ENCODE measurements at regions not wholly inside any gene's neighbourhood (a gene's known extent, or its start where the extent isn't known, plus 50 kb on each side); places are given as distances from the start of the nearest gene placed in this dataset.

GRCh38 chr3:150317469-150317868, 90.6 kb upstream of the TSC22D2 start:
- H3K4me1 Mint-ChIP-seq (ENCODE audit: low read depth): no peaks in the 10 kb centered on the region
- peaks cover 26% of the 10 kb centered on the region for H3K27me3 Mint-ChIP-seq (ENCODE audit: low read depth)
- H3K36me3 Mint-ChIP-seq (ENCODE audit: low read depth): no peaks in the 10 kb centered on the region
- no peaks in the 10 kb centered on the region for H3K9me3 Mint-ChIP-seq
- no peak overlapping the region for H3K4me3 Mint-ChIP-seq
- no peak overlapping the region for H3K27ac Mint-ChIP-seq

DNA sequence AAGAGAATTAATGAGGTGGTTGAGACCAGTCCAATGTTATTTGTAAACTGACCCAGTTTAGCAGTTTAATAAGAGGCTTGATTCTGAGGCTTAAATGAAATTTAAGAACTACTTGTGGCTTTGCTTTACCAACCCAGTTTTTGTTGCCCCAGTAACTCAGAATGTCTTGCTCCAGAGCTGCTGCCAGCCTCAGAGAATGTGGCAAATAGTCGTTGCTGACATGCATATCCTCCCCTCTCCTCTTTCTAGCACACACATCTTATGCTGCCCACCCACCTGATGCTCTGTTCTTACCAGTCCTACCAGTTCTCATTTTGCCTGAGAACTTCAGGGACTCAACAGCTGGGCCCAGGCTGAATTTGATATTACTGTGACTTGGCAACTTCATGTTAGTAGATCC, 92.4 kb upstream of the TSC22D2 start:
- no peaks in the 10 kb centered on the region for H3K36me3 Mint-ChIP-seq (ENCODE audit: low read depth)
- H3K9me3 Mint-ChIP-seq: no peaks in the 10 kb centered on the region
- H3K27ac Mint-ChIP-seq: no peak overlapping the region
- H3K4me3 Mint-ChIP-seq: no peak overlapping the region
- H3K27me3 Mint-ChIP-seq (ENCODE audit: low read depth): peaks cover 27% of the 10 kb centered on the region
- H3K4me1 Mint-ChIP-seq (ENCODE audit: low read depth): no peaks in the 10 kb centered on the region

DNA sequence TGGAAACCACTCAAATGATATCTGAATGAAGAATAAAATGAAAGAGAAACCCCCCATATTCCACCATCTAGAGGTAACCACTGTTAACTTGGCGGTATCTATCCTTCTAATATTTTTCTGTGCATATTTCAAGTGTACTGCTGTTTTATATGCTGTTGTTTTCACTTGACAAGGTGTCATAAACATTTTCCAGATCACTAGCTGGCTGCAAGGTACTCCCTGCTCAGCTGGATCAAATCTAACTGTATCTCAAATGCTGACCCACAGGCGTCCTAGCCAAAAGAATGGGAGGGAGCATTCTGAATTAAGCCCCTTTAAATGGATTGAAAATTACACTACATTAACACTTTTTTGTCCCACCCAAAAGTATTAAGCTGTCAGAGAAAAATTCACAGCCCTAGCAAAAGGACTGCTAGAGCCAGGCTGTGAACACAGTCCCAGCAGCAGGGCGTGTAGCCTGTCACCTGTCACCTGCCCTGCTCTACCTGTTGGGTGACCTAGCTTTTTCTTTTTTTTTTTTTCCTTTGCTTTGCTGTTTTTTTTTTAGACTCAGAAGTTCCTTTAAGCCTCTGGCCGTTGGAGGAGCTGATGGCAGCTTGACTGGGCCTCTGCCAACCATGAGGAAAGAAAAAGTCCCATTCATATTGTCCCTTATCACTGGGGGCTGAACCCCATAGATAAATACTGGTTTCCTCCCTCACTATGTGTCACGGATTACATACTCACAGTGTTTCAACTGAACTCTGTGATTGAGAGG, 93.7 kb upstream of the TSC22D2 start:
- Mint-ChIP-seq H3K27me3 (ENCODE audit: low read depth) (peaks cover 27% of the 10 kb centered on the region), H3K36me3 (ENCODE audit: low read depth) (no peaks in the 10 kb centered on the region), H3K4me3 (no peak overlapping the region), H3K27ac (no peak overlapping the region), H3K4me1 (ENCODE audit: low read depth) (no peaks in the 10 kb centered on the region), H3K9me3 (no peaks in the 10 kb centered on the region)

GRCh38 chr3:150312018-150312657, 96.0 kb upstream of the TSC22D2 start:
- Mint-ChIP-seq H3K9me3 (no peaks in the 10 kb centered on the region), H3K27ac (no peak overlapping the region), H3K4me3 (no peak overlapping the region), H3K36me3 (ENCODE audit: low read depth) (no peaks in the 10 kb centered on the region), H3K4me1 (ENCODE audit: low read depth) (no peaks in the 10 kb centered on the region), H3K27me3 (ENCODE audit: low read depth) (peaks cover 30% of the 10 kb centered on the region)

DNA sequence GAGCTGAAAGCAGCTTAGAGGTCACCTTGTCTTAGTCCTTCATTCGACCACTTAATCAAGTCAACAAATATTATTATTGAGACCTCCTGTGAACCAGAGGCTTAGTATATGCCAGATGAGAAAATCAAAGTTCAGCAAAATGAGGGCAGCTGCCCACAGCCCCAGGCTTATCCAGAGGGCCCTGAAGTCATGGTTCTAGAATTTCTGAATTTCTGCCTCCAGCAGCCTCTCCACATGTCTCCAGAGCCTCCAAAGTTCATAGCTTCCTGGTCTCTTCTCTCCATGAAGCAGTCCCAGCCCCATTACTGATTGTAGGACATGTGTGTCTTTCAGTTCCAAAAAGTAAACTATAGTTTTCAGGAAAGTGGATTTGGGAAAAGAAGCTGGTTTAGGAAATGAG, 96.9 kb upstream of the TSC22D2 start:
- no peaks in the 10 kb centered on the region for H3K36me3 Mint-ChIP-seq (ENCODE audit: low read depth)
- no peaks in the 10 kb centered on the region for H3K4me1 Mint-ChIP-seq (ENCODE audit: low read depth)
- no peak overlapping the region for H3K27ac Mint-ChIP-seq
- H3K9me3 Mint-ChIP-seq: no peaks in the 10 kb centered on the region
- peaks cover 29% of the 10 kb centered on the region for H3K27me3 Mint-ChIP-seq (ENCODE audit: low read depth)
- no peak overlapping the region for H3K4me3 Mint-ChIP-seq

DNA sequence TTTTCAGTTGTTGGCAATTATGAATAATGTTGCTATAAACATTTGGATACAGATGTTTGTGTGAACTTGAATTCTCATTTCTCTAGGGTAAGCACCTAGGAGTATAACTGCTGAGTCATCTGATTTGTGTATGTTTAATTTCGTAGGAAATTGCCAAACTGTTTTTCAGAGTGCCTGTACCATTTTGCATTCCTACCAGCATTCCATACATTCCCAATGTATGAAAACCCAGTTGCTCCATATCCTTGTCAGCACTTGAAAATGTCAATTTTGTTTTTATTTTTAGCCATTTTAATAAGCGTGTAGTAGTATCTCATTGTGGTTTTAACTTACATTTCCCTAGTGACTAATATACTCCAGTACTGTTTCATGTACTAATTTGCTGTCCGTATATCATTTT, 98.5 kb upstream of the TSC22D2 start:
- H3K9me3 Mint-ChIP-seq: no peaks in the 10 kb centered on the region
- no peaks in the 10 kb centered on the region for H3K4me1 Mint-ChIP-seq (ENCODE audit: low read depth)
- peaks cover 23% of the 10 kb centered on the region for H3K27me3 Mint-ChIP-seq (ENCODE audit: low read depth)
- H3K4me3 Mint-ChIP-seq: no peak overlapping the region
- no peak overlapping the region for H3K27ac Mint-ChIP-seq
- no peaks in the 10 kb centered on the region for H3K36me3 Mint-ChIP-seq (ENCODE audit: low read depth)

DNA sequence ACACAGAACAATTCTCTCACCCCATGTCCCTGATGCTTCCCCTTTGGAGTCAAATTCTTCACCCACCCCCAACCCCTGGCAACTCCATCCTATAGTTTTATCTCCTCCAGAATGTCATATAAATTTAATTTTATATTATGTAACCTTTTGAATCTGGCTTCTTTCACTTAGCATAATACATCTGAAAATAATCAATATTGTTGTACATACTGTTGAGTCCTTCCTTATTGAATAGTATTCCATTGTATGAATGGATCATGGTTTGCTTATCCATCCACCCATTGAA, 98.9 kb upstream of the TSC22D2 start:
- no peak overlapping the region for H3K27ac Mint-ChIP-seq
- H3K27me3 Mint-ChIP-seq (ENCODE audit: low read depth): peaks cover 23% of the 10 kb centered on the region
- no peaks in the 10 kb centered on the region for H3K4me1 Mint-ChIP-seq (ENCODE audit: low read depth)
- no peaks in the 10 kb centered on the region for H3K36me3 Mint-ChIP-seq (ENCODE audit: low read depth)
- H3K4me3 Mint-ChIP-seq: no peak overlapping the region
- no peaks in the 10 kb centered on the region for H3K9me3 Mint-ChIP-seq

DNA sequence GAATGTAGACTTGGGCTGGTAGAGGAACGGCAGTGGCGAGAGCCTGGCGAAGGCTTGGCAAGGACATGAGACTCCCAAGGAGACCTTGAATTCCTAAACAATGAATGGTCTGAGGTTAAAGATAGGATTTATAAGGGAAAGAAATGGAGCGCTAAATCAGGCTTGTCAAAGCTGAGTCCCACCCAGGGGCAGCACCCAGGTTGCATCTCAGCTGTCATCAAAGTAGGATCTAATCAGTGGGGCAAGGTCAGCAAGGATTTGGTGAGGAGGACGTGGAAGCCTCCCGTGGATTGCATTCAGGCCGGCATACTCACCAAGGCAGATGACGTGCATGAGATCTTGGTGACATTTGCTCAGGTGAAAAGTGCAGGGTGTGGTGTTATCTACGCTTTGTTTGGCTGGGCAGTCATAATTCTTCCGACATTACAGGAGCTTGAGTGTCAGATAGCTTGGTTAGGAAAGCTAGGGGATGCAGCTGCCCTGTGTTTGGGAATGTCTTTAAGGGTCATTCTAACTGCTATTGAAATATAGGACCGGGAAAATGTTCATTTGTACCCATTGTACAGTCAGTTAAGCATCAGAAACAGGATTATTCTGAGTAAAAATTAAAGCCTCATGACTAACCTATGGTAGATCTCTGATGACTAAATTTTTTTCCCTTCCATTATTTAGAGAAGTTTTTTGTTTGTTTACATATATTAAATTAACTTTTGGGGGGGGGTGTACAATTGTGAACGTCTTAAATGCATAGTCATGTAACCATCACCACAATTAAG, 99.4 kb upstream of the TSC22D2 start:
- no peaks in the 10 kb centered on the region for H3K36me3 Mint-ChIP-seq (ENCODE audit: low read depth)
- no peak overlapping the region for H3K27ac Mint-ChIP-seq
- no peaks in the 10 kb centered on the region for H3K4me1 Mint-ChIP-seq (ENCODE audit: low read depth)
- no peak overlapping the region for H3K4me3 Mint-ChIP-seq
- no peaks in the 10 kb centered on the region for H3K9me3 Mint-ChIP-seq
- peaks cover 25% of the 10 kb centered on the region for H3K27me3 Mint-ChIP-seq (ENCODE audit: low read depth)

DNA sequence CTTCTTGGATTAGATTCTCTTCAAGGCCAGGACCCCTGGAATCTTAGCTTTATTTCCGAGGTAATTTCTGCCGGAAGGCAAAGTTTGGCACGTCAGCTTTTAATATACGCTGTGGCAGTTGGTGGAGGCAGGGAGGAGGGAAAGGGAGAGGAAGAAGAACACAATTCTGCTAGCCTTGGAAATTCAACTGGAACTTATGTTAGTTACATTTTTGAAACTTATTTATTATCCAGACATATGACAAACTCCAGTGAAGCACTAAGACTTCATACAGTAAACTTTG, 100.1 kb upstream of the TSC22D2 start:
- H3K4me1 Mint-ChIP-seq (ENCODE audit: low read depth): no peaks in the 10 kb centered on the region
- no peak overlapping the region for H3K27ac Mint-ChIP-seq
- no peaks in the 10 kb centered on the region for H3K36me3 Mint-ChIP-seq (ENCODE audit: low read depth)
- no peaks in the 10 kb centered on the region for H3K9me3 Mint-ChIP-seq
- H3K4me3 Mint-ChIP-seq: no peak overlapping the region
- peaks cover 25% of the 10 kb centered on the region for H3K27me3 Mint-ChIP-seq (ENCODE audit: low read depth)

DNA sequence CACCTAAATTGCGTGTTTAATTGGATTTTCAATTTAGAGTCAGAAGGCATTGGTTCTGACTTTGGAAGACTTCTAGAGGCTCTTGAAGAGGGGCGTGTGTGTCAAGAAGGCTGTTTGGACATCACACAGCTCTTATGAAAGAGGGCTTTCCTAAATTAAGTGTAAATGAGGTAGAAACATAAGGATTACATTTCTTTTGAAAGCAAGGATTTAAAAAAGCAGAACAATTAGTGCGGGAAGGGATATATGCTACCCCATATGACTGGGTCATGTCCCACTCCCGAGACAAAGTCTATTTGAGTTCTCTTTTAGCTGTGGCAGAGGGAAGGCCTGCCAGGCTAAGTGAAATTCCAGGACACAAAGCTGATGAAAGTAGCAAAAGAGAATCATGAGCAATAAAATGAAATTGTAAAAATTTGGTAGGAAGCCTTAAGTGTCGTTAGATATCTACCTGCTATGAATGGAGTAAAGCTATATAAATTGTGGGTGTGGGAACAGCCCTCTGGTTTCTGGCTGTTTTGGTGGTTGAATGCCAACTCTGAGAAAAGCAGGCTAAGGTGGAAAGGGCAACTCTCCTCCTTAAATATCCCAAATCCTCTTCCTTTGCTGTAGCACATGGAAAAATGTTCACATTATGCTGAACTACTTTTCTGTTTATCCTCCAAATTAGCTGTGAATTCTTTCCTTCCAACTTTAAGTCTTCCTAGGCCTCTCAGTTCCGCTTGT, 100.6 kb upstream of the TSC22D2 start:
- Mint-ChIP-seq H3K4me1 (ENCODE audit: low read depth) (no peaks in the 10 kb centered on the region), H3K9me3 (no peaks in the 10 kb centered on the region), H3K4me3 (no peak overlapping the region), H3K36me3 (ENCODE audit: low read depth) (no peaks in the 10 kb centered on the region), H3K27ac (no peak overlapping the region), H3K27me3 (ENCODE audit: low read depth) (peaks cover 28% of the 10 kb centered on the region)

DNA sequence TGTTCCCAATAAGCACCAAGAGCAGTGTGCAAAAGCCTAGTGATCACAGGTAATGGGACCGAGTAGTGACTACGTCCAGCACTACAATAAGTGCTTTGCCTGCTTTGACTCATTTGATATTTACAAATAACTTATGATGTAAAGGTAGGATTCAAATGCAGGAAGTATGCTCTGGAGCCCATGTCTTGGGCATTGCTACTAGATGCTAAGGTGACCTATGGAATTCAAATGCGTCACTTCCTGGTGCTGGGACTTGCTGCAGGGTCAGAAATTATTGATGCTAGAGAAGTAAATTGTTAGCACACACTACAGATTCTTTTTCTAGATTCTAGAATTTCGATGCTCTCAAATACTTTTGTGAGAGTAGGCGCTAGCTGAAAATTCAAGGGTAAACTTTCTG, 101.2 kb upstream of the TSC22D2 start:
- Mint-ChIP-seq H3K4me1 (ENCODE audit: low read depth) (no peaks in the 10 kb centered on the region), H3K9me3 (no peaks in the 10 kb centered on the region), H3K36me3 (ENCODE audit: low read depth) (no peaks in the 10 kb centered on the region), H3K4me3 (no peak overlapping the region), H3K27me3 (ENCODE audit: low read depth) (peaks cover 32% of the 10 kb centered on the region), H3K27ac (no peak overlapping the region)

GRCh38 chr3:150306083-150306482, 102.0 kb upstream of the TSC22D2 start:
- Mint-ChIP-seq H3K4me1 (ENCODE audit: low read depth) (no peaks in the 10 kb centered on the region), H3K27me3 (ENCODE audit: low read depth) (peaks cover 36% of the 10 kb centered on the region), H3K9me3 (no peaks in the 10 kb centered on the region), H3K36me3 (ENCODE audit: low read depth) (no peaks in the 10 kb centered on the region), H3K4me3 (no peak overlapping the region), H3K27ac (no peak overlapping the region)

DNA sequence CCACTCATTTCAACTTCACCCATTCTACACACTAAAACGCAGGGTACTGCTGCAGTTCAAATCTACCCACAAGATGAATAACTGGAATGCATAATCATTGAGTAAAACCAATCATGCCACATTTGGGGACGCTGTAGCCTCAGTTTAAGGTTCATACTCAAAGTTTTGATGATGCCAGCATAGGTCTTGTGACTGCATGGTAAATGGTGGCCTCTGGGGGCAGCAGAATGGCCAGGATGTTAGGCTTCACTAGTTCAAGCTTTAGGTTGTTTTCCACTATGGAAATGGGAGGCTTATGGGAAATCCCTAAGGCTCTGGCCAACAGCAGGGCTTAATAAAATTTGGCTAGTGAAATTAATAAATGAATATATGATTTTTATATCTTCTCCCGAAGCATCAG, 104.3 kb upstream of the TSC22D2 start:
- Mint-ChIP-seq H3K9me3 (no peaks in the 10 kb centered on the region), H3K4me3 (no peak overlapping the region), H3K36me3 (ENCODE audit: low read depth) (no peaks in the 10 kb centered on the region), H3K4me1 (ENCODE audit: low read depth) (no peaks in the 10 kb centered on the region), H3K27ac (no peak overlapping the region), H3K27me3 (ENCODE audit: low read depth) (peaks cover 40% of the 10 kb centered on the region)

GRCh38 chr3:150302246-150302645, 105.9 kb upstream of the TSC22D2 start:
- peaks cover 32% of the 10 kb centered on the region for H3K27me3 Mint-ChIP-seq (ENCODE audit: low read depth)
- no peak overlapping the region for H3K4me3 Mint-ChIP-seq

More at GRCh38 chr3:150302246-150302645, 105.9 kb upstream of the TSC22D2 start:
- Mint-ChIP-seq H3K9me3 (no peaks in the 10 kb centered on the region), H3K36me3 (ENCODE audit: low read depth) (no peaks in the 10 kb centered on the region), H3K4me1 (ENCODE audit: low read depth) (no peaks in the 10 kb centered on the region), H3K27ac (no peak overlapping the region)
